BLaER1 treated with 17β-estradiol and CSF1 and Interleukin-3, amounts not matched to agents 10 nM and 100 nM (cell line): ENCODE measurements at regions not wholly inside any gene's neighbourhood (a gene's known extent, or its start where the extent isn't known, plus 50 kb on each side); places are given as distances from the start of the nearest gene placed in this dataset.

Source experiments
- H3K27ac ChIP-seq, 11 experiments: shearing (Covaris generic); formaldehyde crosslinking; 2 replicates each; pipeline ENCODE4 v1.8.1; 2022
- H3K27me3 ChIP-seq, 11 experiments: shearing (Covaris generic); formaldehyde crosslinking; 2 replicates each; pipeline ENCODE4 v1.8.1; 2022
- H3K36me3 ChIP-seq, 11 experiments: shearing (Covaris generic); formaldehyde crosslinking; 2 replicates each; pipeline ENCODE4 v1.8.1; 2022
- H3K4me1 ChIP-seq, 10 experiments: shearing (Covaris generic); formaldehyde crosslinking; 2 replicates each; pipeline ENCODE4 v1.8.1; 2022
- H3K4me2 ChIP-seq, 11 experiments: shearing (Covaris generic); formaldehyde crosslinking; 2 replicates each; pipeline ENCODE4 v1.8.1; 2022
- H3K4me3 ChIP-seq, 10 experiments: shearing (Covaris generic); formaldehyde crosslinking; 2 replicates each; pipeline ENCODE4 v1.8.1; 2022
- H3K9ac ChIP-seq, 11 experiments: shearing (Covaris generic); formaldehyde crosslinking; 2 replicates each; pipeline ENCODE4 v1.8.1; 2022
- H3K9me3 ChIP-seq, 11 experiments: shearing (Covaris generic); formaldehyde crosslinking; replicated peaks in 1 of 11; 2 replicates each; pipeline ENCODE4 v1.8.1; 2022
- H4K20me1 ChIP-seq, 11 experiments: shearing (Covaris generic); formaldehyde crosslinking; 2 replicates each; pipeline ENCODE4 v1.8.1; 2022
- Cebpa-rat ChIP-seq, 11 experiments: shearing (Covaris generic); IDR thresholded peaks; 2 replicates each; pipeline ENCODE4 v1.8.1; 2022

DNA sequence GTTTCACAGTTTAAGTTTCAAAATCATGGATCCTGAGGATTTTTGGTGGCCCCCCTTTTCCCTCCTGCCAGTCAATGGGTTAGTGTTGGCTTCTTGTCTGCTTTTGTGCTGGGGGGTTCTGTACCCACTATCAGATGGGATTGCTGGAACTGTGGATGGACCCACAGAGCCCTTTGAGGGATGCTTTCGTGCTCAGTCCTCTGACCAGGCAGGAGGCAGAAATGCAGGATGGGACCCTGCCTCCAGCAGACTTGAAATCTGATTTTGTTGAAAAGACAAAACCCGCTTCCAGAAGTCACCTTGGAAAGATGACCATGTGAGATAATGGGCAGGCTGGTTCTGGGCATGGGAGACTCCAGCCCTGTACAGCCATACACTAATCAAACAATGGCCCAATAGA is 408.9 kb downstream of the ZNF536 start:
- no peaks in the 10 kb centered on the region for H3K9me3 ChIP-seq
- no peaks in the 10 kb centered on the region for H3K36me3 ChIP-seq
- no peak for TF ChIP-seq Cebpa-rat (IDR thresholded peaks at IDR 0.05)
- no peaks in the 10 kb centered on the region for H4K20me1 ChIP-seq
- H3K27ac ChIP-seq: no peak overlapping the region
- no peak overlapping the region for H3K9ac ChIP-seq
- H3K27me3 ChIP-seq: no peaks in the 10 kb centered on the region
- peak overlapping the region in 2 of 11 experiments; percentile 12 to 37; a peak in 2 of 22 replicates for H3K4me2 ChIP-seq
- no peak overlapping the region for H3K4me3 ChIP-seq
- peaks cover 0 to 18% (median 7%) of the 10 kb centered on the region in 10 experiments; a peak in 11 of 20 replicates for H3K4me1 ChIP-seq

- no peak overlapping the region for H3K9ac ChIP-seq
- no peaks in the 10 kb centered on the region for H4K20me1 ChIP-seq
- H3K4me3 ChIP-seq: no peak overlapping the region
- no peaks in the 10 kb centered on the region for H3K36me3 ChIP-seq
- no peaks in the 10 kb centered on the region for H3K27me3 ChIP-seq
- peaks cover 0 to 18% (median 7%) of the 10 kb centered on the region in 10 experiments; a peak in 11 of 20 replicates for H3K4me1 ChIP-seq
- no peaks in the 10 kb centered on the region for H3K9me3 ChIP-seq
- H3K27ac ChIP-seq: no peak overlapping the region
- no peak for TF ChIP-seq Cebpa-rat (IDR thresholded peaks at IDR 0.05)
- H3K4me2 ChIP-seq: peak overlapping the region in 8 of 11 experiments; percentile 3 to 48 (median 38); a peak in 11 of 22 replicates
Measured at GRCh38 chr19:30780456-30780855, 408.3 kb downstream of the ZNF536 start.

GRCh38 chr19:30780032-30780431 is 407.8 kb downstream of the ZNF536 start:
- no peak overlapping the region for H3K9ac ChIP-seq
- H3K4me3 ChIP-seq: no peak overlapping the region
- no peaks in the 10 kb centered on the region for H3K9me3 ChIP-seq
- H3K36me3 ChIP-seq: no peaks in the 10 kb centered on the region
- no peak for TF ChIP-seq Cebpa-rat (IDR thresholded peaks at IDR 0.05)
- H3K27ac ChIP-seq: no peak overlapping the region
- no peaks in the 10 kb centered on the region for H3K27me3 ChIP-seq
- peaks cover 0 to 18% (median 7%) of the 10 kb centered on the region in 10 experiments; a peak in 11 of 20 replicates for H3K4me1 ChIP-seq
- H4K20me1 ChIP-seq: no peaks in the 10 kb centered on the region
- H3K4me2 ChIP-seq: peak overlapping the region in 8 of 11 experiments; percentile 3 to 48 (median 38); a peak in 11 of 22 replicates

GRCh38 chr19:30778961-30779715 is 407.0 kb downstream of the ZNF536 start:
- H3K4me2 ChIP-seq: no peak overlapping the region

DNA sequence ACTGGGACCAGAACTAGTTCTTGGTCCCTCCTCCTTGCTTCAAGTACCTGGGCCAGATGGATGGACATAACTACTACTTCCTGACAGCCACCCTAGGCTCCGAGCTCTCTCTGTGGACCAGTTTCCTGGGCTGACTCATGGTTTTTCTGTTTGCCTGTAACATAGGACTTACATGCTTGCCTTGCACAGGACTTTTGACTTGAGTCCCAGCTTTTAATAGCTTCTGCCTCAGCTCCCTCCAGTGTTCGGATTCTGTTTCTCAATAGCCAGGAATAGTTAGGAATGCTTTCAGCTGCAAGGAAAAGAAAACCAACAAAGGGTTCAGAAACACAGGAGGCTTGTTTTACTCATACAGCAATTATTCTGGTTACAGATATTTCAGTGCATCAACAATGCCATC is 405.9 kb downstream of the ZNF536 start:
- H3K9ac ChIP-seq: no peak overlapping the region
- no peaks in the 10 kb centered on the region for H3K27me3 ChIP-seq
- no peak overlapping the region for H3K4me3 ChIP-seq
- H3K36me3 ChIP-seq: no peaks in the 10 kb centered on the region
- TF ChIP-seq Cebpa-rat (IDR thresholded peaks at IDR 0.05): no peak
- peaks cover 0 to 18% (median 7%) of the 10 kb centered on the region in 10 experiments; a peak in 11 of 20 replicates for H3K4me1 ChIP-seq
- H4K20me1 ChIP-seq: no peaks in the 10 kb centered on the region
- peaks cover under 1 to 5% (median 3%) of the 10 kb centered on the region in 11 experiments; a peak in 11 of 22 replicates for H3K9me3 ChIP-seq
- no peak overlapping the region for H3K27ac ChIP-seq
- no peak overlapping the region for H3K4me2 ChIP-seq

More at GRCh38 chr19:30778961-30779715, 407.0 kb downstream of the ZNF536 start:
- peaks cover 0 to 18% (median 7%) of the 10 kb centered on the region in 10 experiments; a peak in 11 of 20 replicates for H3K4me1 ChIP-seq
- H3K4me3 ChIP-seq: no peak overlapping the region
- no peak overlapping the region for H3K27ac ChIP-seq
- no peaks in the 10 kb centered on the region for H3K9me3 ChIP-seq
- H3K9ac ChIP-seq: no peak overlapping the region
- no peaks in the 10 kb centered on the region for H4K20me1 ChIP-seq
- no peaks in the 10 kb centered on the region for H3K27me3 ChIP-seq
- no peak for TF ChIP-seq Cebpa-rat (IDR thresholded peaks at IDR 0.05)
- H3K36me3 ChIP-seq: no peaks in the 10 kb centered on the region

GRCh38 chr19:30775956-30776355 is 403.8 kb downstream of the ZNF536 start:
- Histone ChIP-seq H3K27ac (no peak overlapping the region), H4K20me1 (no peaks in the 10 kb centered on the region), H3K27me3 (no peaks in the 10 kb centered on the region), H3K4me1 (peaks cover 0 to 12% (median 7%) of the 10 kb centered on the region in 10 experiments; a peak in 11 of 20 replicates), H3K4me3 (no peak overlapping the region), H3K36me3 (no peaks in the 10 kb centered on the region), H3K4me2 (no peak overlapping the region), H3K9ac (no peak overlapping the region), H3K9me3 (peaks cover 8 to 24% (median 17%) of the 10 kb centered on the region in 11 experiments; a peak in 17 of 22 replicates)
- no peak for TF ChIP-seq Cebpa-rat (IDR thresholded peaks at IDR 0.05)

- Histone ChIP-seq H3K27ac (no peak overlapping the region), H3K4me3 (no peak overlapping the region), H4K20me1 (no peaks in the 10 kb centered on the region), H3K9me3 (peaks cover 10 to 27% (median 19%) of the 10 kb centered on the region in 11 experiments; a peak in 17 of 22 replicates), H3K27me3 (no peaks in the 10 kb centered on the region), H3K4me2 (no peak overlapping the region), H3K9ac (no peak overlapping the region), H3K36me3 (no peaks in the 10 kb centered on the region), H3K4me1 (no peaks in the 10 kb centered on the region)
- TF ChIP-seq Cebpa-rat (IDR thresholded peaks at IDR 0.05): no peak
Measured at GRCh38 chr19:30774252-30774766, 402.1 kb downstream of the ZNF536 start.

GRCh38 chr19:30762651-30763050 is 390.5 kb downstream of the ZNF536 start:
- no peak overlapping the region for H3K27ac ChIP-seq
- no peak overlapping the region for H3K4me3 ChIP-seq
- no peak overlapping the region for H3K4me2 ChIP-seq
- H3K36me3 ChIP-seq: no peaks in the 10 kb centered on the region
- H3K9me3 ChIP-seq: no peaks in the 10 kb centered on the region; a peak in 2 of 22 replicates
- no peaks in the 10 kb centered on the region for H4K20me1 ChIP-seq
- TF ChIP-seq Cebpa-rat (IDR thresholded peaks at IDR 0.05): no peak
- H3K4me1 ChIP-seq: no peaks in the 10 kb centered on the region
- no peak overlapping the region for H3K9ac ChIP-seq
- H3K27me3 ChIP-seq: no peaks in the 10 kb centered on the region

- H3K27ac ChIP-seq: no peak overlapping the region
Measured at GRCh38 chr19:30760014-30760413, 387.8 kb downstream of the ZNF536 start.

More at GRCh38 chr19:30760014-30760413, 387.8 kb downstream of the ZNF536 start:
- Histone ChIP-seq H3K4me1 (peaks cover 0 to 6% (median 3%) of the 10 kb centered on the region in 10 experiments; a peak in 12 of 20 replicates), H3K9me3 (peaks cover 0 to 6% (median 0%) of the 10 kb centered on the region in 11 experiments; a peak in 5 of 22 replicates), H3K9ac (no peak overlapping the region), H4K20me1 (no peaks in the 10 kb centered on the region), H3K4me3 (no peak overlapping the region), H3K4me2 (no peak overlapping the region), H3K36me3 (no peaks in the 10 kb centered on the region), H3K27me3 (no peaks in the 10 kb centered on the region)
- no peak for TF ChIP-seq Cebpa-rat (IDR thresholded peaks at IDR 0.05)
